ENCODE measurements at regions not wholly inside any gene's neighbourhood (a gene's known extent, or its start where the extent isn't known, plus 50 kb on each side); places are given as distances from the start of the nearest gene placed in this dataset.

GRCh38 chr6:92822222-92822621, 597.1 kb downstream of the EPHA7 start:
- no peak for DNase-seq (ENCODE audit: low spot score)

- peak; percentile 36 for DNase-seq (ENCODE audit: low spot score)
These were observed 598.8 kb downstream of the EPHA7 start for GRCh38 chr6:92820601-92821000.

- peak; percentile 32 for DNase-seq (ENCODE audit: low spot score)
These were observed 608.4 kb downstream of the EPHA7 start for GRCh38 chr6:92810913-92811312.

- no peak for DNase-seq (ENCODE audit: low spot score)
These were observed 613.1 kb downstream of the EPHA7 start for GRCh38 chr6:92806254-92806653.

GRCh38 chr6:92791403-92791802, 628.0 kb downstream of the EPHA7 start:
- DNase-seq (ENCODE audit: low spot score): no peak

- no peak for DNase-seq (ENCODE audit: low spot score)
These were observed 629.0 kb downstream of the EPHA7 start for GRCh38 chr6:92790381-92790780.

- DNase-seq (ENCODE audit: low spot score): no peak
These were observed 635.1 kb downstream of the EPHA7 start for GRCh38 chr6:92784235-92784634.

- peak; percentile 5 for DNase-seq (ENCODE audit: low spot score)
These were observed 639.6 kb downstream of the EPHA7 start for GRCh38 chr6:92779746-92780145.

- DNase-seq (ENCODE audit: low spot score): peak; percentile 58
These were observed 642.1 kb downstream of the EPHA7 start for GRCh38 chr6:92777146-92777740.

GRCh38 chr6:92770540-92770939, 648.8 kb downstream of the EPHA7 start:
- DNase-seq (ENCODE audit: low spot score): no peak

- DNase-seq (ENCODE audit: low spot score): no peak
These were observed 652.3 kb downstream of the EPHA7 start for GRCh38 chr6:92767101-92767500.

GRCh38 chr6:92763680-92764079, 655.7 kb downstream of the EPHA7 start:
- no peak for DNase-seq (ENCODE audit: low spot score)

- no peak for DNase-seq (ENCODE audit: low spot score)
These were observed 656.1 kb downstream of the EPHA7 start for GRCh38 chr6:92763274-92763584.

- DNase-seq (ENCODE audit: low spot score): no peak
These were observed 656.7 kb downstream of the EPHA7 start for GRCh38 chr6:92762443-92763273.

GRCh38 chr6:92759178-92759577, 660.2 kb downstream of the EPHA7 start:
- DNase-seq (ENCODE audit: low spot score): no peak

- no peak for DNase-seq (ENCODE audit: low spot score)
These were observed 661.4 kb downstream of the EPHA7 start for GRCh38 chr6:92757925-92758324.

GRCh38 chr6:92756912-92757311, 662.4 kb downstream of the EPHA7 start:
- no peak for DNase-seq (ENCODE audit: low spot score)

- no peak for DNase-seq (ENCODE audit: low spot score)
These were observed 665.4 kb downstream of the EPHA7 start for GRCh38 chr6:92753956-92754355.

- no peak for DNase-seq (ENCODE audit: low spot score)
These were observed 667.2 kb downstream of the EPHA7 start for GRCh38 chr6:92752114-92752513.

GRCh38 chr6:92748131-92748530, 671.2 kb downstream of the EPHA7 start:
- no peak for DNase-seq (ENCODE audit: low spot score)

- DNase-seq (ENCODE audit: low spot score): no peak
These were observed 681.4 kb downstream of the EPHA7 start for GRCh38 chr6:92737983-92738382.

- no peak for DNase-seq (ENCODE audit: low spot score)
These were observed 695.9 kb downstream of the EPHA7 start for GRCh38 chr6:92723390-92723931.

GRCh38 chr6:92719773-92720172, 699.6 kb downstream of the EPHA7 start:
- DNase-seq (ENCODE audit: low spot score): no peak

- no peak for DNase-seq (ENCODE audit: low spot score)
These were observed 702.7 kb downstream of the EPHA7 start for GRCh38 chr6:92716638-92717037.
